Fibroblast of mammary gland (primary cell): ENCODE measurements at regions not wholly inside any gene's neighbourhood (a gene's known extent, or its start where the extent isn't known, plus 50 kb on each side); places are given as distances from the start of the nearest gene placed in this dataset.

ENCODE experiments used
- DNase-seq: peaks from one replicate; pipeline ENCODE4 v3.0.0-alpha.2; 2010; ENCODE audit warnings: low read depth
- H3K4me3 ChIP-seq: 2 replicates; pipeline ENCODE4 v1.5.1; 2011; ENCODE audit warnings: low read depth, mild to moderate bottlenecking, low read length, moderate library complexity; ENCODE audit not compliant: control insufficient read depth
- CTCF ChIP-seq: conservative IDR thresholded peaks from 2 replicates; pipeline ENCODE4 v1.5.1; 2011; ENCODE audit warnings: low read depth, low read length, inconsistent platforms; ENCODE audit not compliant: control insufficient read depth, insufficient read depth

GRCh38 chr16:6216836-6217235 lies 1115.8 kb upstream of the RBFOX1 start:
- no peak for TF ChIP-seq CTCF
- DNase-seq = no peak
- no peak overlapping the region for H3K4me3 ChIP-seq

- no peak overlapping the region for H3K4me3 ChIP-seq
- no peak for DNase-seq
- TF ChIP-seq CTCF = no peak
Observed at GRCh38 chr16:6211644-6212043, 1114.0 kb upstream of the EEF2KMT start.

- TF ChIP-seq CTCF = no peak
- H3K4me3 ChIP-seq = no peak overlapping the region
- no peak for DNase-seq
Observed at GRCh38 chr16:6209355-6209930, 1111.8 kb upstream of the EEF2KMT start.

GRCh38 chr16:6207580-6207979 lies 1110.0 kb upstream of the EEF2KMT start:
- no peak overlapping the region for H3K4me3 ChIP-seq
- no peak for TF ChIP-seq CTCF
- DNase-seq = no peak

- H3K4me3 ChIP-seq = no peak overlapping the region
- no peak for TF ChIP-seq CTCF
- DNase-seq = no peak
Observed at GRCh38 chr16:6207124-6207523, 1109.5 kb upstream of the EEF2KMT start.

GRCh38 chr16:6206080-6206479 lies 1108.5 kb upstream of the EEF2KMT start:
- DNase-seq = no peak
- no peak for TF ChIP-seq CTCF
- H3K4me3 ChIP-seq = no peak overlapping the region

- DNase-seq = no peak
- no peak overlapping the region for H3K4me3 ChIP-seq
- TF ChIP-seq CTCF = no peak
Observed at GRCh38 chr16:6204945-6205344, 1107.3 kb upstream of the EEF2KMT start.
